Cardiac fibroblast (primary cell): ENCODE measurements at regions not wholly inside any gene's neighbourhood (a gene's known extent, or its start where the extent isn't known, plus 50 kb on each side); places are given as distances from the start of the nearest gene placed in this dataset.

Experiments used
- DNase-seq, 2 donors: peaks; one replicate each; pipeline versions ENCODE4 v3.0.0 to v3.0.0-alpha.2; 2010; ENCODE audit warnings: low read depth in 2 of 2
- H3K4me3 ChIP-seq, 2 donors: replicated peaks in 1 of 2; 1 replicate in 1 of 2; 2 replicates in 1 of 2; pipeline ENCODE4 v1.5.1; 2011; ENCODE audit warnings: low read depth in 2 of 2, low read length in 2 of 2, mild to moderate bottlenecking in 2 of 2, moderate library complexity in 1 of 2
- TF ChIP-seq, protein P1 (sequence below): IDR thresholded peaks from one replicate; pipeline ENCODE4 v1.5.1; 2011; ENCODE audit warnings: low read depth, mild to moderate bottlenecking, low read length, inconsistent platforms

DNA sequence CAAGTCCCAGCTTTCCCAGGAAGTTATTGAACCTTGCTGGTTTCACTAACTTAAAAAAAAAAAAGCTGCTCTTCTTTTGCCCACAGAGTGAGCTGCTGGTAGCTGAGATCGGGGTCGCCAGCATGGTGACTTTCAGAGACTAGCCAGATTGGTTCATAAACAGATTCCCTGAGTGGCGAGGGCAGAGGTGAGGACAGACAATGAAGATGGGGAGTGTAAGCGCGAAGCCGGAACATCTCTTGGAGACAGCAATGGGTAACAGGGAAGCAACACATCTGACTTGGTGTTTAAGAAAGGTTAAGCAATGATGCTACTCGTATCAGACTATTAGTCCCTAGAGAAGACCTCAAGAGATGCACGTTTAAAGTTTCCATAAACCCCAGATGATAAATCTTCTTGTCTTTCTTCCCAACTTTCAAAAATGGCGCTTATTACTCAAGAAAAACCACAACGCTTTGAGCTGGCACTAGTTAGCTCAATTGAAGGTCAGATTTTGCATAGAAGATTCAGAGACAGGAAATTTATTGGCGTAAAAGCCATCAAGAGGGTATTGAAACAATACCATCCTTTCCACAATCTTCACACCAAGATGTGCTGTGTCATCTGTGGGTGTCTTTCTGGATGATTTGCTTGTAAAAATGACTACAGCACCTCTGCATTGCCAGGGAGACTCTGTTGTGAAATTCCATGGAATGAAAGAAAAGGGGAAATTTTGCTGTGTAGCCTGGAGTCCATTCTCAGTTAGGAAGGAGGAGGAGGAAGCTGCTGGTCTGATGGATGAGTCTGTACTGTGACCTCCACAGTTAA lies 193.1 kb upstream of the CXCR4 start:
- no peak for DNase-seq
- H3K4me3 ChIP-seq = no peak overlapping the region
- TF ChIP-seq, protein P1, sequence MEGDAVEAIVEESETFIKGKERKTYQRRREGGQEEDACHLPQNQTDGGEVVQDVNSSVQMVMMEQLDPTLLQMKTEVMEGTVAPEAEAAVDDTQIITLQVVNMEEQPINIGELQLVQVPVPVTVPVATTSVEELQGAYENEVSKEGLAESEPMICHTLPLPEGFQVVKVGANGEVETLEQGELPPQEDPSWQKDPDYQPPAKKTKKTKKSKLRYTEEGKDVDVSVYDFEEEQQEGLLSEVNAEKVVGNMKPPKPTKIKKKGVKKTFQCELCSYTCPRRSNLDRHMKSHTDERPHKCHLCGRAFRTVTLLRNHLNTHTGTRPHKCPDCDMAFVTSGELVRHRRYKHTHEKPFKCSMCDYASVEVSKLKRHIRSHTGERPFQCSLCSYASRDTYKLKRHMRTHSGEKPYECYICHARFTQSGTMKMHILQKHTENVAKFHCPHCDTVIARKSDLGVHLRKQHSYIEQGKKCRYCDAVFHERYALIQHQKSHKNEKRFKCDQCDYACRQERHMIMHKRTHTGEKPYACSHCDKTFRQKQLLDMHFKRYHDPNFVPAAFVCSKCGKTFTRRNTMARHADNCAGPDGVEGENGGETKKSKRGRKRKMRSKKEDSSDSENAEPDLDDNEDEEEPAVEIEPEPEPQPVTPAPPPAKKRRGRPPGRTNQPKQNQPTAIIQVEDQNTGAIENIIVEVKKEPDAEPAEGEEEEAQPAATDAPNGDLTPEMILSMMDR = no peak

DNA sequence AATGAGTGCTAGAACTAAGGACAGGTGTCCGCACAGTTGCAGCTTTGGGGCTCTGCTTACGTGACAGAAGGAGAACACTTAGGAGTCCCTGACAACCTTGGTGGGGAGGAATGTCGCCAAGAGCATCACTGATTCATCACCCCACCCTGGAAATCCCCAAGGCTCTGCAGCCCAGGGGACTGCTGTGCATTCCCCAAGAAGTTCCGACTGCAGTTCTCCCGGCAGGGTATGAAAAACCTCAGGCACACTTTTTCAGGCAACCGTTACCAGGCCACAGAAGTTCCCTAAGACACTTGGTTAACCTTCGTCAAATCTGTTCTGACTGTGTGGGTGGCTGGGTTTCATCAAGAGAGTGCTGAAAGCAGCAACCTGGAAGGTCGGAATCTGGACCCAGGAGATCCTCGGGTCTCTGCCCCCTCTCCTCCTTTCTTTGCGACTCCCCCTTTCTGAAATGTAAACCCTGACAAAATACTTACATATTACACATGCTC lies 192.1 kb upstream of the CXCR4 start:
- no peak overlapping the region for H3K4me3 ChIP-seq
- TF ChIP-seq, protein P1 = no peak
- no peak for DNase-seq

DNA sequence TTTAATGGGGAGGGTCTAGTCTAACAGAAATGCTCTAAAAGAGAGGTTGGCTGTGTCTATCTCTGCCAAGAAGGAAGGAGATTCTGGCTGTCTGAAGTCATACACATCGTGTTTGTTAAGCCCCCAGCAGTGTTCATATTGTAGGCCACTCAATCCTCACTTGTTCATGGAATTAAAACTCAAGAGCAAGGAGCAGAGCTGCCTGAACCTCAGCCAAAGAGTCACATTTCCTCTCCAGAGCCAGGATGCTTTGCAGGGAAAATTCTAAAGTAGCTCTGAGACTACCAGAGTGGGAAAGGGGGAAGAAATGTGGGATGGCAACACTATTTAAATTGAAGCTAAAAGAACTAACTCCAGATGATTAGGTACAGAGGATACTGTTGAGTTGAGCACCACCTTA lies 190.7 kb upstream of the CXCR4 start:
- TF ChIP-seq, protein P1 = no peak
- no peak overlapping the region for H3K4me3 ChIP-seq
- DNase-seq = no peak

DNA sequence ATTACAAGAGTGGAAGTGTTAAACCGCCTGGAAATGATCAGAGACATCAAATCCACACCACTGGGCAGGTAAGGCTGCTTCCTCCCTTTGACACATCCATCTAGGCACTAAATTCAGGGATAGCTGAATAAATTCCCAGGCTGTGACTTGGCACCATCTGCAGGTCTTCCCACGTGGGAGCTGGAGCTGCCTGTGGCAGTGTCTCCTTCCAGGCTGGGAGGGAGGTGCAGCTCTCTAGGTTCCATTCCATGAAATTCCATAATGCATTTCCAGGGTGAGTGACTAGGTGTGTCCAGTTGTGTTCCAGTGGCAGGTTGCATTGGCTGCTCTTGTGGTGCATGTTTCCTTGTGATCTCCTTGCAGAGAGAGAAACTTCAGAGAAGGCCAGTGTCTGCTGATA lies 188.9 kb upstream of the CXCR4 start:
- TF ChIP-seq, protein P1 = no peak
- no peak overlapping the region for H3K4me3 ChIP-seq
- no peak for DNase-seq

DNA sequence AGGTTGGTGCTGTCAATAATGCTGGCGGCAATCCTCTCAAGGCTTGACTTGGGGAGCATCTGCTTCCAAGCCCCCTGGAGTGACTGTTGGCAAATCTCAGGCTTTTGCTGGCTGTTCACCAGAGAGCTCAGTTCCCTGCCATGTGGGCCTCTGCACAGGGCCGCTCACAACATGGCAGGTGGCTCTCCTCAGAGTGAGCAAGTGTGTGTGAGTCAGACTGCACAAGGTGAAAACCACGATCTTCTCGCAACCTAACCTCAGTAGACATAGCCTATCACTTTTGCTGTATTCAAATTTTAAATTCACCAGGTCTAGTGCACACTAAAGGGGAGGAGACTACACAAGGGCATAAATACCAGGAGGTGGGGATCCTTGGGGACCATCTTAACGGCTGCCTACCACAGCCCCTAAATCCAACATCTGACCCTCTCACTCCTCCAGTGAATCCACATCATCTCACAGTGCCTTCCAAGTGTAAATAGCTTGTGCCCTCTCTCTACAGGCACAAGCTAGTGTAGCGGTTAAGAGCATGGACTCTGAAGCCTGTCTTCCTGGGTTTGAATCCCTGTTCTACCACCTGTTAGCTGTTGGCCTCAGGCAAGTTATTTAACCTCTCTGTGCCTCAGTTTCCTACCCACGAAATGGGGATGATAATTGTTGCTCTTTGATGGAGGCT lies 187.7 kb upstream of the CXCR4 start:
- DNase-seq = no peak
- H3K4me3 ChIP-seq = no peak overlapping the region
- TF ChIP-seq, protein P1 = no peak

DNA sequence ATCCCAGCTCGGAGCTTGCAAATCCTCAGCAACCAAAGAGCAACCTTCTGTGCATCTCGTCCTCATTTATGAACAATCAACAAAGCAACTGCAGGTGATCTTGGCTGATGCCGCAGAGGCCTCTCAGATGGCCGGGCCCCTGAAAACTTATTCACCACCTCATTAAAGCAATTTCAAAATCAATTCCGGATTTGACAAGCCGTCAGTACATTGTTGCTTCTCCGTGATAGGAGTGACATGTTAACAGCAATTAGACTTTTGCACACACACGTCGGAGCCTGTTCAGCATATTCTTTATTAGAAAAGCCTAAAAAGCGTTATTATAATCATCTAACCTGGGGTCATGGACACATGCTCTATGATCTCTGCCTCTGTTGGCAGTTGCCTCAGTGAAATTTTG lies 183.1 kb upstream of the CXCR4 start:
- TF ChIP-seq, protein P1 = no peak
- no peak overlapping the region for H3K4me3 ChIP-seq
- DNase-seq = no peak
